ENCODE measurements at regions not wholly inside any gene's neighbourhood (a gene's known extent, or its start where the extent isn't known, plus 50 kb on each side); places are given as distances from the start of the nearest gene placed in this dataset.

DNA sequence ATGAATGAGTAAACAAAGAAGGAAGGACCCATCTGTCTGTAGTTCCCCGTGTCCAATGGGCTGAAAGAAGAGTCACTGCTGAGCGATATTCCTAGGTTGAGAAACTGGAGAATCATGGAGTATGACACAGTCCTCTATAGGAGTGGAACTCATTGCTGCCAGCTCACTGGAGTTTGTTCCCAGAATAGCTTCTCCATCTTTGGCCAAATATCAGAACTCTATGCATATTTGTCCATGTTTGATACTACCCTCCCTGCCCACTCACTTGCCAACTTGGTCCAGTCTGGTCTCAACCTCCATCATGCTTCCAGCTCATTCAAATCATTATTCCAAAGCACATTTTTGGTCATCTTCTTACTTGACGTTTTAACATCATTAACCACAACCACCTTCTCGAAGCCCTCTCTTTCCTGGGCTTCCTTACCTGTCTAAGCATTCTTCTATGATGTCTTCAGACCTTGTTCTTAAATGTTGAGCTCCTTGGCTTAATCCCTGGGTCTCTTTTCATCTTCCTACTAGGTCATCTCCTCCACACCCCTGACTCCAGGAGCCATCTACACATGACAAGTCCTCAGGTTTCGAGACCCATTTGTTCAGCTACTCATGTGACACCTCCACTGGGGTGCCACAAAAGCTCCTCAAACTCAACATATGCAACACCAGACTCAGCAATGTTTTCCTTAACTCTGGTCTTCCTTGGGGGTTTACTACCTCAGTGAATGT lies 221.6 kb downstream of the MYCN start:
- peak; percentile 98 for DNase-seq (ENCODE audit: low spot score)

DNA sequence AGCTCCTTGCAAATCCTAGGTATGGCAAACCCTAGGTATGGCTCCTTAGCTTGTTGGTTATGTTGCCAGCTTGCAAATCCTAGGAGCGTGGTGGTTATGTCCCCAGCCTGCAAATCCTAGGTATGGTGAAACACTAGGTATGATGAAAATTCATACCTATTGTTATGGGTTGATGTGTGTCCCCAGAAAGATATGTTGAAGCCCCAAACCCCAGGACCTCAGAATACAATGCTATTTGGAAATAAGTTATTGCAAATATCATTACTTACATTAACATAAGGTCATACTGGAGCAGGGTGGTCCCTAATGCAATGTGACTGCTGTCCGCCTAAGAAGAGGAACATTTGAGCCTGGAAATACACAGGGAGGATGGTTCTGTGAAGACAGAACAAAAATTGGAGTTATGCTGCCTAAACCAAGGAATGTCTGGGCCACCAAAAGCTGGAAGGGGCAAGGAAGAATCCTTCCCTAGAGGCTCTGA lies 220.8 kb downstream of the MYCN start:
- DNase-seq (ENCODE audit: low spot score) = peak; percentile 96

DNA sequence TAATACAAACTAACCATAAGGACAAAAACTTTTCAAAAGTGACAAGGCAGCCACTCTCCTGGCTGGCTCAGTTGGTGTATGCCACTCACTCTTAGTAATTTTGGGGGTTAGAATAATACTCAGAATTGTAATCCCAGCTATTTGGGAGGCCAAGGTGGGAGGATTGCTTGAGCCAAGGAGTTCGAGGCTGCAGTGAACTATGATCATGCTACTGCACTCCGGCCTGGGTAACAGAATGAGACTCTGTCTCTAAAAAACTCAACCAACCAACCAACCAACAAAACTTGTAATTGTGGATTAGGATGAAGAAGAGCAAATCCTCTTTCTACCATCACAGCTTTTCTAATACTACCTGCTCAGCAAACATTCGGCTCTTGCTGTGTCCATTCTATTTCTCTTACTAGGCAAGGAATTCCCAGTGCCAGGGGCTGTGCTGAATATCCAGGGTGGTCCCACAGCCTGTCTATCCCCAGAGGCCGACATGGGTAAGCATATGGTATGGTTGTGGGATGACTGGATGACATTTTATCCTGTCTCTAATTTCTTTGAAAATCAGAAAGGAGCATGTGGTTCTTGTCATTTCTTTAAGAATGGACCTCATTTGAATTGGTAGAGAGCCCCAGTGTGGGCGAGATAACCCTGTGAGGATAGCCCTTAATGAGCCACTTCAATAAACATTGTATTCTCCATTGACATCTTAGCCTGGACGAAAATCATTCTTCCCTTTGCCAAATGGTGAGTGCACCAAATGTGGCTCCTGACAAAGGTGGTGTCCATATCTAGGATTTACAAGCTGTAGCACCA lies 220.1 kb downstream of the MYCN start:
- peak; percentile 97 for DNase-seq (ENCODE audit: low spot score)

DNA sequence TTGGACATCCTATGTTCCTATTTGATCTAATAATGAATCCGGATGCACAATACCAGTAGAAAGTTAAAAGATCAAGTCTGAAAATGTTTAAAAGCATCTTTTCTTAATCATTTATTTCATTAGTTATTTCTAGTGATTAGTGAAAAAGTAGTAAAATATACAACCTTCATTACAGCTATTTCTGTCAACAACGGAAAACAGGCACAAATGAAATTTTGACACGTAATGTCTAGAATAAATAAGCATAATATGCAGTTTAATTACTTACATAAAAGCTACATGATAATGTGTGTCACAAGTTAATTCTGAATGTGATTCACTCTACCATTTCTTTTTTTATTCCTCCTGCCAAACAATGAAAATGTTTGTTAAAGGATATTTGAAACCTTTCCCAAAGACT lies 216.1 kb downstream of the MYCN start:
- DNase-seq (ENCODE audit: low spot score) = peak; percentile 93

DNA sequence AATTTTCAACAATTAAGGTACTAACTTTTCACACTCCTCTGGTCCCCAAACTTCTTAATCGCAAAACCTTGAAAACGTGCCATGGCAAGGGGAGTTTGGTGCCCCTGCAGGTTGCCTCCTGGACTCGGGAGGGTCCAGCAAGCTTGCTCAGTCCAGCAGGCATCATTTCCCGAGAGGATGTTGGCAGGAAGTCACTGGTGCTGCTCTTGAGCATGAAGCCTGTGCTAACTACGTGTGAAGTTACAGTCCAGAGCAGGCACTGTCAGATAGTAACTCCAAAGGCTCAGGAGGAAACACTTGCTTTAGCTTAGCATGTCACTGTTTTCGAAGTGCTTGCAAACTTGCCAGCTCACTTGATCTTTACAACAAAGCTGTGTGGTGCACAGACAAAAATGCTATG lies 215.4 kb downstream of the MYCN start:
- no peak for DNase-seq (ENCODE audit: low spot score)

DNA sequence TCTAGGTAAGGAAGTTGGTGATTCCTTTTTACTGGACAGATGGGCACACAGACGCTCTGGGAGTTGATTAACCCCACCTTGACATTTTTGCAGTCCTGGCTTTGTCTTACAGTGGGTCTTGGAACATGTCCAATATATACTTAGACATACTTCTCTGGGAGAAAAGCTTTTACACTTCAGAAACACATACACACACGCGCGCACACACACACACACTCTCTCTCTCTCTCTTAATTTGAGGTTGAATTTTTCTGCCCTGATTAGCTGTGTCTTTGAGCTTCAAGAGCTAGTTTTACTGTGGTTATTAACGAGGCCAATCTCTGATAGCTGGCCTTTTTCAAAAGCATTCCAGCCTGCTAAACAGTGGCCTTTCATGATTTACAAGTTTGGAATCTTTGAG lies 215.0 kb downstream of the MYCN start:
- DNase-seq (ENCODE audit: low spot score) = peak; percentile 98

DNA sequence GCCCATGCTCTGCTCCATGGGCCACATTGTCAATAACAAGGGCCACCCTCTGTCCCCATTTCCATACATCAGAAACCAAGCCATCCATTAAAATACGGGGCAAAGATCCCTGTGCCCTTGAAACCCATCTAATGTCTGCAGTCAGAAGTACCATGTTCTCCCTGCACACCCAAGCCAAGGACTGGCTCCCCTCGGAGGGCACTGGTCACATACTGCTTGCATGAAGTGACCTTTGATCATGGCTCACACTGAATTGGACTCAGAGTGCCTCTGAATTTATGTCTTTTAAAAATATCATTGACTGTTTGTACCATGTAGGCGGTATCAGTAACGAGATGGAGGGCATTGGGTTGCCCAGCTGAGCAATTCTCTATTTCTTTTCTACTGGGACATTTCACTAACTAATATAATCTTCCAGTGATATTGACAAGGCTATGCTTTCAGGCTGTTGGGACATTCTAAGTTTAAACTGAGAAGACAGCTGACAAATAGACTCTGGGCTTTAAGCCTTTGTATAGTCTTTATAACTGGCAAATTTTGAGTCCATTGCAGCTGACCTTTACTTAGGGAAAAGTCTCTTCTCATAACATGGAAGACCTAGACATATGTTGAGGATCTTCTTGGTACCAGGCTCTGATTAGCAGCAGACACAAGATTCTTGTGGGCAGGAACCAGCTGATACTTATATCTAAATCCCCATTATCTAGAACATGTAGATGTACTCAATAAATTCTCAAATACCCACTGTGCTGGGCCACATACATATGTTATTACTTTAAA lies 214.3 kb downstream of the MYCN start:
- DNase-seq (ENCODE audit: low spot score) = peak; percentile 99

DNA sequence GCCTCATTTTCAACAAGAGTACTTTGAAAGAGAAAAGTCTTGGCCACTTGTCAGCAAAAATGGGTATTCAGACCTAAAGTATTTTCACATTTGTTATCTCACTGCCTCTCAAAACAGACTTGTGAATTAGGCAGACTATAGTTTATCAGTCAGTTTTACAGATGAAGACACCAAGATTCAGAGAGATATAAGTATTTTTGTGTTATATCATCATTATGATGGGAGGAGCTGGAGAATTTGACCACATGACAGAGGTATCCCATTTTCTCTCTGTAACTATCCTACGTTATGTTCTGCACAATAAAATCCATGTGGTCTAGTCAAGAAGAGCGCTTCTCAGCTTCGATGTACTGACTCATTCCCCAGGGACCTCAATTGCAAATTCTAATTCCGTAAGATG lies 213.7 kb downstream of the MYCN start:
- peak; percentile 98 for DNase-seq (ENCODE audit: low spot score)

DNA sequence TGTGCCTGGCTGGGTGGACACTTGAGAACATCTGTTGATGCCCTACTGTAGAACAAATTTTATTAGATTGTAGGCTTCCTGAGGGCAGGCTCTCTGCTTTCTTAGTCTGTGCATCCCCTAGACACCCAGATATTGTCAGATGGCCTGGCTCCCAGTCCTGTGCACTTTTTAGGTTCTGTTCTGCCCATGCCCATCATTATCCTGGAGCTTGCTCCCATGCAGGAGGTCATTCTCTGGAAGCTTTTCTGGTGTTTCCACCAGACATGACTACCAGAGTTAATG lies 213.3 kb downstream of the MYCN start:
- no peak for DNase-seq (ENCODE audit: low spot score)

DNA sequence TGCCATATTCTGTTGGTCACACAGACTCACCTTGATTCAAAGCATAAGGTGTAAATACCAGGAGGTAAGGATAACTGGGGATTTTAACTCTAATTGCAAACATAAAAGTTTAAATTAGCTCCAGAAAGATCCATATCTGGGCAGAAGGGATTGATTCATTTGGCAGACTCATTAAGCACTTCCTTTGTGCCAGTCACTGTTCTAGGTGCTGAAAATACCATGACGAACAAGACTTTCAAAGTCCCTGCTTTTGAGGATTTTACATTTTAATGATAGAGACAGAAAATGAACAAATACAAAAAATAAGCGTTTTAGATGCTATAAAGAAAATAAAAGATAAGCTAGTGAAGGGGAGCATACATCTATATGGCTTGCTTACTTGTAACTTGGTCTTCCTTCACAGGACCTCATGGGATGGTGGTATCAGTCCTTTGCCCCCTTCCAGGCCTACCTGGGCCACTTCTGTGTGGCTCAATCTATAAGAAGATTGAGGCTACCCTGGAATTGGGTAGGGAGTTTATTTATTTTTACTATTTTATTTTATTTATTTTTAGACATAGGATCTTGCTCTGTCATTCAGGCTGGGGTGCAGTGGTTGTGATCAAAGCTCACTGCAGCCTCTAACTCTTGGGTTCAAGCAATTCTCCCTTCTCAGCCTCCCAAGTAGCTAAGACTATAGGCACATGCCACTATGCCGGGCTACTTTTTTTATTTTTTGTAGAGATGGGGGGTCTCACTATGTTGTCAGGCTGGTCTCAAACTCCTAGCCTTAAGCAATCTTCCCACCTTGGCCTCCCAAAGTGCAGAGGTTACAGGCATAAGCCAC lies 212.8 kb downstream of the MYCN start:
- peak; percentile 98 for DNase-seq (ENCODE audit: low spot score)

DNA sequence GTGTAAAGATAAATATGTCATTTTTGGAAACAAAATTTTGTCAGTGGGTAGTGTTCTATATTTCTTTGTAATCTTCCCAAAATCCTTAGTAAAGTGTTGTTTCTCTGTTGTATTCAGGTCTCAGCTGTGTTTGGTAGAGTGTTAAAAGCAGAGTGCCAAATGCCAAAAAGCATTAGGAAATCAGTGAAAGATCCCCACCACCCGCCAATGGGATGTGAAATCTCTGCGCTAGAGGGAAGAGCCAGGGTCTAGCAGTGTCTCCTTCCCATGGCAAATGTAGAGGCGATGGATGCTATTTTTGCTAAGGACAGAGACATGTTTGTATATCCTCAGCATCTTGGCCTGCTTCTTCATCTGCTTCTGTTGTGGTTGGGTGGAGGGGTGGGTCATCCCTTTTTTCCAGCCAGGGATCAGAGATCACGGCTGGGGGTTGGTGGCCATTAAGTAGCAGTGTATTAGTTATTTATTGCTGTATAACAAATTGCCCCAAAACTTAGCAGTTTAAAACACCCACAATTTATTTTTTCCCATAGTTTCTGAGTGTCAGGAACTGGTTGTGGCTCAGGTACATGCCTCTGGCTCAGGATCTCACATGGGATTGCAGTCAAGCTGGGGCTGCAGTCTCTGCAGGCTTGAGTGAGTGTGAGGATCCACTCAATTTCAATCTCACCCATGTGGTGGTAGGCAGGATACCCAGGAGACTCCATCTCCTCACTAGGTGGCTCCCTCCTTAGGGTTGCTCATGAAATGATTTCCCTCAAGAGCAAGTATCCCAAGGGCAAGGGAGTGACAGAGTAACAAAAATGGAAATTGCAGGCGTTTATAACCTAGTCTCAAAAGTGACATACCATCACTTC lies 211.9 kb downstream of the MYCN start:
- DNase-seq (ENCODE audit: low spot score) = peak; percentile 100

DNA sequence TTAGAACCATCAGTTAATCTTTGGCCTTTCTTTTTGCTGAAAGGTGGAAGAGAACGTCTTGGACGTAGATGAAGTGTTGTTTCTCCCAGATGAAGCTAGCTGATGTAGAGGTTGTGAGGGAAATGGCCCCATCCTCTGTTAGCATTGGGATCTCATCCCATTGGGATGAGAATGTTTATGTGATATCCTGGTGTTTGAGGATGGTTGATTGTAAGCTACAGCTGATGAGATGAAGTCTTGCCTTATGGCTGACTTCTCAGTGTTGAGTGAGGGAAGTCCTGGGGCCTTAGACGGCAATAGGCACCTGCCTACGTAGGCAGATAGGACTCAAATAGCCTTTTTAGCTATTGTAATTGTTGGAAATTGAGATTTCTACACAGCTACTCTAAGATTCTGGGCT lies 211.3 kb downstream of the MYCN start:
- DNase-seq (ENCODE audit: low spot score) = no peak

DNA sequence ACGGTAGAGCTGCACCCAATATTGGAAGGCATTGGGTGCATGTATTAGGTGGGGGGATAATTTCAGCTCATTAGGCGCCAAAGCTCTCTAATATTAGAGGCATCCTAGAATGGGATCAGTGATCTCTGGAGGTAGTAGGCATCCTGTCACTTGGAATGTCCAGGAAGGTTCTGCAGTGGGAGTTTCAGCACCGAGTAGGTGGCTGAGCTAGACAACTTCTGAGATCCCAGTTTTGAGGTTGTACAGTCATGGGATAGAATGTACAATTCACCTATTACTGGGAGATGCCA lies 210.9 kb downstream of the MYCN start:
- no peak for DNase-seq (ENCODE audit: low spot score)

DNA sequence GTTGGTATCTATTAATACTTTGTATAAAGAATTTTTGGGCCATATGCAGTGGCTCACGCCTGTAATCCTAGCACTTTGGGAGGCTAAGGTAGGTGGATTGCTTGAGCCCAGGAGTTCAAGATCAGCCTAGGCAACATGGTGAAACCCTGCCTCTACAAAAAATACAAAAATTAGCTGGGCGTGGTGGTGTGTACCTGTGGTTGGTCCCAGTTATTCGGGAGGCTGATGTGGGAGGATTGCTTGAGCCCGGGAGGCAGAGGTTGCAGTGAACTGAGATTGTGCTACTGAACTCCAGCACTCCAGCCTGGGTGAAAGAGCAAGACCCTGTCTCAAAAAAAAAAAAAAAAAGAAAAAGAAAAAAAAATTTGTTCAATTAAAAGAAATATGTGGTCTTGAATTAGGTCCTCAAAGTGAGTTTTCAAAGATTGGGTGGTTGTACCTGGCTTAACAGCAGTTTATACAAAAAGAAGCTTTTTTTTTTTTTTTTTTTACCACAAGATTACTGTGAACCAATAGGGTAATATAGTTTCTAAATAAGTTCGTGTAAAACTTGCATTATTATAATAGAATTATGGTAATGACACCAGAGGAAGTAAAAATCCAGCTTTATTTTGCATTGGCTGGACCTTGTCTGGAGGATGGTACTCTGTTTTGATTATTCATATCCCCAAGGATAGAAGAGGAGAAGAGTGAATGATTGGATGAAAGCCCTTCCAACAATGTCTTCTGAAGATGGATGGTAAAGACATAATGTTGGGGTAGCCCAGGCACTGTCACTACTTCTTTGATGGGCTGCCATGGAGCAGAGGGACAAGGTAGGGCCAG lies 210.3 kb downstream of the MYCN start:
- DNase-seq (ENCODE audit: low spot score) = peak; percentile 97

DNA sequence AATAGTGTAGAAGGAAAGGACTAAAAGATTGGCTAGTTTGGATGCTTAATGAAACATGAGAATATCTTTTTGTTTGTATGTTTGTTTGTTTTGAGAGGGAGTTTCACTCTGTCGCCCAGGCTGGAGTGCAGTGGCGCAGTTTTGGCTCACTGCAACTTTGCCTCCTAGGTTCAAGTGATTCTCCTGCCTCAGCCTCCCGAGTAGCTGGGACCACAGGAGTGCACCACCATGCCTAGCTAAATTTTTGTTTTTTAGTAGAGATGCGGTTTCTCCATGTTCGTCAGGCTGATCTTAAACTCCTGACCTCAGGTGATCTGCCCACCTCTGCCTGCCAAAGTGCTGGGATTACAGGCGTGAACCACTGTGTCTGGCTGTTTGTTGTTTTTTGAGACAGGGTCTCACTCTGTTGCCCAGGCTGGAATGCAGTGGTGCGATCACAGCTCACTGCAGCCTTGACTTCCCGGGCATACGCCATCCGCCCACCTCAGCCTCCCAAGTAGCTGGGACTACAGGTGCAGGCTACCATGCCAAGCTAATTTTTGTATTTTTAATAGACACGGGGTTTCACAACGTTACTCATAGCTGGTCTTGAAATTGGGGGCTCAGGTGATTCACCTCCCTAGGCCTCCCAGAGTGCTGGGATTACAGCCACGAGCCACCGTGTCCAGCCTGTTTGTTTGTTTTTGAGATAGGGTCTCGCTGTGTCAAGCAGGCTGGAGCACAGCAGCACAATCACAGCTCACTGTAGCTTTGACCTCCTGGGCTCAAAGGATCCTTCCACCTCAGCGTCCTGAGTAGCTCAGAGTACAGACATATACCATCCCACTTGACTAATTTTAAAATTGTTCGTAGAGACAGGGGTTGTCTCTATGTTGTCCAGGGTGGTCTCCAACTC lies 209.2 kb downstream of the MYCN start:
- DNase-seq (ENCODE audit: low spot score) = peak; percentile 98

DNA sequence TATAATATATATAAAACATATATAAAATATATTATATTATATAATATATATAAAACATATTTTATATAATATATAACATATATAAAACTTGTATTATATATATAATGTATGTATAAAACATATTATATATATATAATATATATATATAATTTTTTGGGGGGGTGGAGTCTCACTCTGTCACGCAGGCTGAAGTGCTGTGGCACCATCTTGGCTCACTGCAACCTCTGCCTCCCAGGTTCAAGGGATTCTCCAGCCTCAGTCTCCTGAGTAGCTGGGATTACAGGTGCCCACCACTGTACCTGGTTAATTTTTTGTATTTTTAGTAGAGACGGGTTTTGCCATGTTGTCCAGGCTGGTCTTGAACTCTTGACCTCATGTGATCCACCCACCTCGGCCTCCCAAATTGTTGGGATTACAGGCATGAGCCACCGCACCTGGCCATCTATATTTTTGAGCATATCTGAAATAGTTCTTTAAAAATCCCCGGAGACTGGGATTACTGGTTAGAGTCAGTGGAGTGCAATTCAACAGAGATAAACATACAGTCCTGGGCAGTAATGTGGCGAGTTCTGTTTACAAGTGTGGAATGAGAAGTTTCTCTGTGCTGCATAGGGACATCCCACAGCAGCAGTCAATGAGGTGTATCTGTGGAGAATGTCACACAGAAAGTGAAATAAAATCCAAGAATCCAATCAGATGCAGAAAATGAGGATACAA lies 208.4 kb downstream of the MYCN start:
- DNase-seq (ENCODE audit: low spot score) = peak; percentile 99

DNA sequence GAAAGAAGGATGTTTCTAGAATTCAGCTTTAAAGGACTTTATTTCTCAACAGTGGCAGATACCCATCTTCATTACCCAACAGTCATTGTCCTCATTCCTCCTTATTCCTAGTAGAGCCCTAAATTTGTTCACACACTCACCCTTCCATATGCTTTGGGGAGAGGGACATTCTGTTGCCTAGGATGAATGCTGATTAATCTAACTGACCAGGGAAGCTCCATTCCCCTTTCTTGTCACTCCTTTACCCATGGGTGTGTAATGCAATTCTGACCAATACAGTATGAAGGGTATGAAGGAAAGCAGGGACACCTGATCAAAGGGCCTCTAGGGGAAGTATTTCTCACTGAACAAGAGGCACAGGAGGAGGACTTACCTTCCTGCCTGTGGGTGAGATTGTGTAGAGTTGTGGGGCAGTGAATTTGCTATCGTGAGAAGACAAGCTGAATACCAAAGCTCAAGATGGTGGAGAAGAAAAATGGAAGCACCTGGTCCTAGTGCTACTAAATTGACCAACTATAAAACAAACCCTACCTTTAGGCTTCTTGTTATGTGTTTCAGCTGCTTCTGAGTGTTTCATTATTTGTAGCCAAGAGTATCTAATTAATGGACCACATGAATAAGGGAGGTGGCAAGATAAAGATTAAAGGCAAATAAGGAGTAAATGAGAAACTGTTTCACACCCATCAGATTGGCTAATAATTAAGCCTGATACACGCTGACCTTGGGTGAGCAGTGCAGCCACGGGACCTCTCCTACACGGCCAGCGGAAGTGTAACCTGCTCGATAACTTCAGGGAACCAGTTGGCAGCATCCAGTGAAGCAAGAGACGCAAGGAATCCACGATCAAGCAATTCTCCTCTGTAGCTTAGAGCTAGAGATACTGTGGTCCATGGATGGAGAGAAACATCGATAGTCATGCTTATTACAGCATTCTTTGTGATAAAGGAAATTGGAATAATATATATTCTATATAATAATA lies 202.3 kb downstream of the MYCN start:
- DNase-seq (ENCODE audit: low spot score) = peak; percentile 100
